ENCODE measurements at regions not wholly inside any gene's neighbourhood (a gene's known extent, or its start where the extent isn't known, plus 50 kb on each side); places are given as distances from the start of the nearest gene placed in this dataset.

- DNase-seq (ENCODE audit: low read depth in 2 of 2, low spot score in 1 of 2): no peak
Measured at GRCh38 chr2:145601361-145601925, 1081.5 kb upstream of the ZEB2 start.

GRCh38 chr2:145600811-145601210 is 1080.9 kb upstream of the ZEB2 start:
- no peak for DNase-seq (ENCODE audit: low read depth in 2 of 2, low spot score in 1 of 2)

GRCh38 chr2:145599756-145600155 is 1079.8 kb upstream of the ZEB2 start:
- DNase-seq (ENCODE audit: low read depth in 2 of 2, low spot score in 1 of 2): no peak

GRCh38 chr2:145598434-145598833 is 1078.5 kb upstream of the ZEB2 start:
- DNase-seq (ENCODE audit: low read depth in 2 of 2, low spot score in 1 of 2): no peak

GRCh38 chr2:145597809-145598208 is 1077.9 kb upstream of the ZEB2 start:
- DNase-seq (ENCODE audit: low read depth in 2 of 2, low spot score in 1 of 2): no peak

GRCh38 chr2:145597006-145597405 is 1077.1 kb upstream of the ZEB2 start:
- DNase-seq (ENCODE audit: low read depth in 2 of 2, low spot score in 1 of 2): no peak

- no peak for DNase-seq (ENCODE audit: low read depth in 2 of 2, low spot score in 1 of 2)
Measured at GRCh38 chr2:145596416-145596815, 1076.5 kb upstream of the ZEB2 start.

- DNase-seq (ENCODE audit: low read depth in 2 of 2, low spot score in 1 of 2): no peak
Measured at GRCh38 chr2:145595296-145595695, 1075.4 kb upstream of the ZEB2 start.

GRCh38 chr2:145593991-145594614 is 1074.2 kb upstream of the ZEB2 start:
- DNase-seq (ENCODE audit: low read depth in 2 of 2, low spot score in 1 of 2): no peak

- DNase-seq (ENCODE audit: low read depth in 2 of 2, low spot score in 1 of 2): no peak
Measured at GRCh38 chr2:145593280-145593679, 1073.4 kb upstream of the ZEB2 start.

GRCh38 chr2:145592361-145592760 is 1072.4 kb upstream of the ZEB2 start:
- DNase-seq (ENCODE audit: low read depth in 2 of 2, low spot score in 1 of 2): no peak

GRCh38 chr2:145591109-145591809 is 1071.3 kb upstream of the ZEB2 start:
- DNase-seq (ENCODE audit: low read depth in 2 of 2, low spot score in 1 of 2): no peak

- DNase-seq (ENCODE audit: low read depth in 2 of 2, low spot score in 1 of 2): no peak
Measured at GRCh38 chr2:145587922-145588321, 1068.0 kb upstream of the ZEB2 start.

- DNase-seq (ENCODE audit: low read depth in 2 of 2, low spot score in 1 of 2): no peak
Measured at GRCh38 chr2:145584353-145584752, 1064.4 kb upstream of the ZEB2 start.

GRCh38 chr2:145573608-145574007 is 1053.7 kb upstream of the ZEB2 start:
- DNase-seq (ENCODE audit: low read depth in 2 of 2, low spot score in 1 of 2): no peak

- no peak for DNase-seq (ENCODE audit: low read depth in 2 of 2, low spot score in 1 of 2)
Measured at GRCh38 chr2:145572238-145572637, 1052.3 kb upstream of the ZEB2 start.

GRCh38 chr2:145569108-145569507 is 1049.2 kb upstream of the ZEB2 start:
- no peak for DNase-seq (ENCODE audit: low read depth in 2 of 2, low spot score in 1 of 2)

- DNase-seq (ENCODE audit: low read depth in 2 of 2, low spot score in 1 of 2): no peak
Measured at GRCh38 chr2:145563741-145564615, 1044.1 kb upstream of the ZEB2 start.

GRCh38 chr2:145561152-145561551 is 1041.2 kb upstream of the ZEB2 start:
- DNase-seq (ENCODE audit: low read depth in 2 of 2, low spot score in 1 of 2): no peak

GRCh38 chr2:145558617-145559350 is 1038.9 kb upstream of the ZEB2 start:
- DNase-seq (ENCODE audit: low read depth in 2 of 2, low spot score in 1 of 2): no peak

- no peak for DNase-seq (ENCODE audit: low read depth in 2 of 2, low spot score in 1 of 2)
Measured at GRCh38 chr2:145555360-145555759, 1035.4 kb upstream of the ZEB2 start.

All from stimulated activated CD8-positive, alpha-beta memory T cell treated with anti-CD3 and anti-CD28 coated beads, Interleukin-4, amount 100 ng/mL, for 1 hour (primary cell).